GM12873 (cell line): ENCODE measurements at regions not wholly inside any gene's neighbourhood (a gene's known extent, or its start where the extent isn't known, plus 50 kb on each side); places are given as distances from the start of the nearest gene placed in this dataset.

ENCODE experiments used
- TF ChIP-seq, protein P1 (sequence below): IDR thresholded peaks from 2 replicates; pipeline ENCODE4 v1.5.1; 2012; ENCODE audit warnings: low read depth, mild to moderate bottlenecking, moderate library complexity, low read length, control low read depth; ENCODE audit not compliant: insufficient read depth; ENCODE audit errors: missing control alignments

DNA sequence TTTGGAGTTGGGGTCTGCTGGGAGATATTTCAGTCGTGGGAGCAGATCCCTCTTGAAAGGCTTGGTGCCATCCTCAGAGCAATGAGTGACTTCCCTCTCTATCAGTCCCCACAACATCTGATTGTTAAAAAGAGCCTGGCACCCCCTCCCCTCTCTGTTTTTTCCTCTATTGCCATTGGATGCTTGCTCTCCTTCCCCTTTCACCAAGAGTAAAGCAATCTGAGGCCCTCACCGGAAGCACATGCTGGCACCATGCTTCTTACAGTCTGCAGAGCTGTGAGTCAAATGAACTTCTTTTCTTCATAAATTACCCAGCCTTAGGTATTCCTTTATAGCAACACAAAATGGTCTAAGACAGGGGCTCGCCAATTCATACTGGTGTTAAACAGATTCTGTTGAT, 99.1 kb upstream of the CCND2 start:
- TF ChIP-seq, protein P1, sequence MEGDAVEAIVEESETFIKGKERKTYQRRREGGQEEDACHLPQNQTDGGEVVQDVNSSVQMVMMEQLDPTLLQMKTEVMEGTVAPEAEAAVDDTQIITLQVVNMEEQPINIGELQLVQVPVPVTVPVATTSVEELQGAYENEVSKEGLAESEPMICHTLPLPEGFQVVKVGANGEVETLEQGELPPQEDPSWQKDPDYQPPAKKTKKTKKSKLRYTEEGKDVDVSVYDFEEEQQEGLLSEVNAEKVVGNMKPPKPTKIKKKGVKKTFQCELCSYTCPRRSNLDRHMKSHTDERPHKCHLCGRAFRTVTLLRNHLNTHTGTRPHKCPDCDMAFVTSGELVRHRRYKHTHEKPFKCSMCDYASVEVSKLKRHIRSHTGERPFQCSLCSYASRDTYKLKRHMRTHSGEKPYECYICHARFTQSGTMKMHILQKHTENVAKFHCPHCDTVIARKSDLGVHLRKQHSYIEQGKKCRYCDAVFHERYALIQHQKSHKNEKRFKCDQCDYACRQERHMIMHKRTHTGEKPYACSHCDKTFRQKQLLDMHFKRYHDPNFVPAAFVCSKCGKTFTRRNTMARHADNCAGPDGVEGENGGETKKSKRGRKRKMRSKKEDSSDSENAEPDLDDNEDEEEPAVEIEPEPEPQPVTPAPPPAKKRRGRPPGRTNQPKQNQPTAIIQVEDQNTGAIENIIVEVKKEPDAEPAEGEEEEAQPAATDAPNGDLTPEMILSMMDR, result no peak

DNA sequence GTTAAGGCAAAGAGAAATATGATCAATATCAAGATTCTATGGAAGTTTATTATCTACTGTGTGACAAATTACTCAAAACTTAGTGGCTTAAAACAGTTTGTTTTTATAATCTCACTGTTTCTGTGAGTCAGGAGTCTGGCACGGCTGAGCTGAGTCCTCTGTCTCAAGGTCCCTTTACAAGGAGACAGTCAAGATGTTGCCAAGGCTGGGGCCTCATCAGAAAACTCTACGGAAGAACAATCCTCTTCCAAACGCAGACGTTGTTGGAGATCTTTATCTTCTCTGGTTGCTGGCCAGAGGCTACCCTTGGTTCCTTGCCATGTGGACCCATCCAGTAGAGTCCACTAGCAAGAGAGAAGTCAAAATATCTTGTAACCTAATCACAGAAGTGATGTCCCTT, 100.6 kb upstream of the CCND2 start:
- TF ChIP-seq, protein P1, result no peak

DNA sequence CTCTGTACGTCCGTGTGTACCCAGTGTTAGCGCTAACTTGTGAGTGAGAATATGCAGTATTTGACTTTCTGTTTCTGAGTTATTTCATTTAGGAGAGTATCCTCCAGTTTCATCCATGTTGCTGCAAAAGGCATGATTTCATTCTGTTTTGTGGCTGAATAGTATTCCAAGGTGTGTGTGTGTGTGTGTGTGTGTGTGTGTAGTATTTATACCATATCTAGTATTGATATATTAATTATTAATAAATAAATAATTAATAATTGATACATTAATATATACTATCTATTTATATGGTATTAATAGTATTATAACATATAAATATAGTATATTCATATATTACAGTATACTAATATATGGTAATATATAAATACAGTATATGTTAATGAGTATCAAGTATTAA, 101.8 kb upstream of the CCND2 start:
- TF ChIP-seq, protein P1, result no peak

DNA sequence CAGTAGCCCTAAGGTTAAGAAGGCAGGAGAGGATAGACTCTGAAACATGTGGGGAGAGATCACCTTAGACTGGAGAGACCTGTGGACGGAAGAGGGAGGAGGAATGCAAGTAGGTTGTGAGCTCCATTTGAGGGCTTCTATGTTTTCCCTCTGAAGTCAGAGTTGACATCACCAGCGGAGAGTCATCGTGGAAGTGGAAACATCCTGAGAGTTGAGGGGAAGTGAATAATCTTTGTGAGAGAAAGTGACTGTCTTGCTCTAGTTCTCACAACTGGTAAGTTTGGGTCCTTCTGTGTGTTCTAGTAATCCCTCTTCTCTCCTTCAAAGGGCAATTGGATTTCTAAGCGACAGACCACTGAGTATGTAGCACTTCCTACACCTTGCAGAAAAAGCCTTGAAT, 103.6 kb upstream of the CCND2 start:
- TF ChIP-seq, protein P1, result no peak

GRCh38 chr12:4169531-4169930, 104.0 kb upstream of the CCND2 start:
- TF ChIP-seq, protein P1, result no peak

DNA sequence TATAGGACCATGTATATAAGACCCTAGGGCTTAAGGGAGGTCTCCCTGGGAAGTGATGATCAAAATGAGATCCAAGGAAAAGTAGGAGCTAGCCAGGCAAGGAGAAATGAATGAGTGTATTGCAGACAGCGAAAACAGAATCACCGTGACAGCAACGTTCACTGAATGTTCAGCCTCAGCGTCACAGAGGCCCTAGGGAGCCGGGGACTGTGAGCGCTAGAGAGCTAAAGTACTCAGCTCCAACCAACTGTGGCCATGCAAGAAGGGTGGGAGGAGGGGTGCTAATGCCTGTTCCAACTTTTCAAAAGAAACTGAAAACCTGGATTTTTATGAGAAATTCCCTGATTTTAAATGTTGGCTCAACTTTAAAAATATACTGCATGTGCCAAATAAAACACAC, 105.5 kb upstream of the CCND2 start:
- TF ChIP-seq, protein P1, result no peak

GRCh38 chr12:4164559-4165558, 108.7 kb upstream of the CCND2 start:
- TF ChIP-seq, protein P1, result no peak
